H1 (cell line): ENCODE measurements at regions not wholly inside any gene's neighbourhood (a gene's known extent, or its start where the extent isn't known, plus 50 kb on each side); places are given as distances from the start of the nearest gene placed in this dataset.
"Not testable (repeated sequence)": the region's sequence is repeated elsewhere in the genome, so short reads cannot be mapped to it uniquely, and the experiment has no call there.

Experiments
- CTCF ChIA-PET: fragments of 300-600 bp; sonication (Branson Sonifier 250); formaldehyde crosslinking; loops from one replicate; lab custom pipeline; 2021; ENCODE audit not compliant: partially characterized antibody; lab: Charles Lee
- POLR2A ChIA-PET: fragments of 300-600 bp; sonication (Branson Sonifier 250); formaldehyde crosslinking; loops from one replicate; lab custom pipeline; 2021; ENCODE audit warnings: inconsistent platforms; ENCODE audit not compliant: partially characterized antibody; lab: Charles Lee
- DNase-seq, 2 experiments: peaks; one replicate each; pipeline versions ENCODE4 v3.0.0 to v3.0.0-alpha.2; 2010 to 2022; ENCODE audit warnings: low spot score in 2 of 2, low read depth in 1 of 2, mixed read lengths in 1 of 2
- FAIRE-seq: peaks from 2 replicates; lab custom pipeline; 2011; peaks lifted over from hg19 to GRCh38; lab: Jason Lieb, UNC
- H2AFZ ChIP-seq: 2 replicates; pipeline ENCODE4 v1.8.1; 2012; ENCODE audit warnings: low read length, inconsistent platforms
- H2AK5ac ChIP-seq: 2 replicates; pipeline ENCODE4 v1.6.1; 2013; ENCODE audit warnings: low read depth, low read length
- H2BK120ac ChIP-seq: replicated peaks from 2 replicates; pipeline ENCODE3; 2013; ENCODE audit warnings: low read depth, low read length, inconsistent platforms
- H2BK12ac ChIP-seq: 2 replicates; pipeline ENCODE4 v1.6.1; 2013; ENCODE audit warnings: low read depth, low read length
- H2BK15ac ChIP-seq: 2 replicates; pipeline ENCODE4 v1.6.1; 2013; ENCODE audit warnings: low read length
- H2BK20ac ChIP-seq: 2 replicates; pipeline ENCODE4 v1.6.1; 2013; ENCODE audit warnings: low read length
- H2BK5ac ChIP-seq: 2 replicates; pipeline ENCODE4 v1.6.1; 2013; ENCODE audit warnings: low read depth, low read length
- H3K14ac ChIP-seq: 2 replicates; pipeline ENCODE4 v1.6.1; 2013; ENCODE audit warnings: inconsistent platforms; ENCODE audit not compliant: insufficient read length
- H3K18ac ChIP-seq: 2 replicates; pipeline ENCODE4 v1.6.1; 2013; ENCODE audit warnings: low read length; ENCODE audit errors: extremely low read depth
- H3K23ac ChIP-seq: 2 replicates; pipeline ENCODE4 v1.6.1; 2013; ENCODE audit warnings: inconsistent platforms; ENCODE audit not compliant: insufficient read length
- H3K23me2 ChIP-seq: 2 replicates; pipeline ENCODE4 v1.6.1; 2013; ENCODE audit warnings: low read depth, low read length
- H3K27ac ChIP-seq: 2 replicates; pipeline ENCODE4 v1.6.1; 2011; ENCODE audit warnings: low read depth, low read length, inconsistent platforms
- H3K27me3 ChIP-seq, 4 experiments: replicated peaks in 1 of 4; 1 replicate in 1 of 4; 2 replicates in 3 of 4; pipeline versions ENCODE4 v1.6.1 to v1.8.1; 2011 to 2013; ENCODE audit warnings: low read length in 3 of 4, mild to moderate bottlenecking in 3 of 4, inconsistent platforms in 2 of 4, mixed read lengths in 2 of 4, moderate library complexity in 1 of 4; ENCODE audit not compliant: control insufficient read depth in 3 of 4, insufficient read depth in 3 of 4; ENCODE audit errors: extremely low read depth in 1 of 4
- H3K36me3 ChIP-seq, 4 experiments: 2 replicates each; pipeline versions ENCODE4 v1.6.1 to v1.8.1; 2011 to 2013; ENCODE audit warnings: mild to moderate bottlenecking in 4 of 4, low read length in 3 of 4, moderate library complexity in 2 of 4, control low read depth in 1 of 4, inconsistent platforms in 1 of 4; ENCODE audit not compliant: insufficient read depth in 4 of 4, control insufficient read depth in 2 of 4
- H3K4ac ChIP-seq: replicated peaks from 2 replicates; pipeline ENCODE3; 2013; ENCODE audit warnings: low read length, low read depth, mixed read lengths, inconsistent platforms; ENCODE audit not compliant: insufficient read length
- H3K4me1 ChIP-seq, 4 experiments: replicated peaks in 1 of 4; 1 replicate in 1 of 4; 2 replicates in 3 of 4; pipeline versions ENCODE4 v1.6.1 to v1.8.1; 2011 to 2013; ENCODE audit warnings: low read length in 3 of 4, inconsistent platforms in 2 of 4, mixed read lengths in 1 of 4; ENCODE audit not compliant: insufficient read depth in 4 of 4, control insufficient read depth in 3 of 4
- H3K4me2 ChIP-seq, 2 experiments: 2 replicates each; pipeline versions ENCODE4 v1.6.1 to v1.8.1; 2011 to 2013; ENCODE audit warnings: low read depth in 2 of 2, low read length in 2 of 2, control low read depth in 1 of 2, inconsistent platforms in 1 of 2, mild to moderate bottlenecking in 1 of 2; ENCODE audit not compliant: insufficient read depth in 1 of 2
- H3K4me3 ChIP-seq, 4 experiments: fragments of 200-600, 300-600 bp in 1 of 4; sonication (generic), shearing (Covaris generic), sonication (Bioruptor Twin) in 1 of 4; 2 replicates each; pipeline versions ENCODE4 v1.5.1 to v1.8.1; 2011 to 2016; ENCODE audit warnings: low read length in 4 of 4, low read depth in 3 of 4, control low read depth in 2 of 4, inconsistent platforms in 2 of 4, mild to moderate bottlenecking in 2 of 4, mixed read lengths in 1 of 4, moderate library complexity in 1 of 4; ENCODE audit not compliant: insufficient read depth in 2 of 4; ENCODE audit errors: extremely low read depth in 1 of 4
- H3K56ac ChIP-seq: replicated peaks from 2 replicates; pipeline ENCODE3; 2013; ENCODE audit warnings: low read depth, mild to moderate bottlenecking, mixed read lengths, low read length, inconsistent platforms; ENCODE audit not compliant: insufficient read length
- H3K79me1 ChIP-seq: 2 replicates; pipeline ENCODE4 v1.6.1; 2013; ENCODE audit warnings: low read depth, low read length, control low read depth
- H3K79me2 ChIP-seq, 2 experiments: 2 replicates each; pipeline versions ENCODE4 v1.6.1 to v1.8.1; 2012 to 2013; ENCODE audit warnings: low read length in 2 of 2, mild to moderate bottlenecking in 2 of 2, inconsistent platforms in 1 of 2; ENCODE audit not compliant: insufficient read depth in 2 of 2, control insufficient read depth in 1 of 2
- H3K9ac ChIP-seq, 4 experiments: replicated peaks in 1 of 4; 1 replicate in 1 of 4; 2 replicates in 3 of 4; pipeline versions ENCODE4 v1.6.1 to v1.8.1; 2011 to 2013; ENCODE audit warnings: low read depth in 3 of 4, low read length in 3 of 4, control low read depth in 2 of 4, mild to moderate bottlenecking in 2 of 4, moderate library complexity in 2 of 4, inconsistent platforms in 1 of 4; ENCODE audit errors: extremely low read depth in 1 of 4
- H3K9me3 ChIP-seq, 2 experiments: 2 replicates each; pipeline versions ENCODE4 v1.6.1 to v1.8.1; 2012 to 2013; ENCODE audit warnings: mild to moderate bottlenecking in 2 of 2, moderate library complexity in 2 of 2, control low read depth in 1 of 2, inconsistent platforms in 1 of 2, low read depth in 1 of 2, low read length in 1 of 2, mixed read lengths in 1 of 2; ENCODE audit not compliant: insufficient read depth in 2 of 2
- H4K20me1 ChIP-seq, 2 experiments: replicated peaks in 1 of 2; 2 replicates each; pipeline versions ENCODE3 to v1.8.1; 2011 to 2013; ENCODE audit warnings: inconsistent platforms in 2 of 2, low read length in 2 of 2, mild to moderate bottlenecking in 1 of 2; ENCODE audit not compliant: insufficient read depth in 2 of 2, control insufficient read depth in 1 of 2
- H4K5ac ChIP-seq: 2 replicates; pipeline ENCODE4 v1.6.1; 2013; ENCODE audit warnings: low read length, low read depth, mixed read lengths, inconsistent platforms; ENCODE audit not compliant: insufficient read length
- H4K8ac ChIP-seq: 2 replicates; pipeline ENCODE4 v1.8.0; 2013; ENCODE audit warnings: mild to moderate bottlenecking, moderate library complexity, low read length, inconsistent platforms; ENCODE audit not compliant: insufficient read depth; ENCODE audit errors: extremely low read depth
- H4K91ac ChIP-seq: replicated peaks from 2 replicates; pipeline ENCODE3; 2013; ENCODE audit warnings: low read length, mixed read lengths, inconsistent platforms; ENCODE audit not compliant: insufficient read length
- CTCF ChIP-seq, 3 experiments: IDR thresholded peaks; 1 replicate in 2 of 3; 2 replicates in 1 of 3; pipeline versions ENCODE4 v1.5.1 to v1.6.1; 2011; ENCODE audit warnings: low read length in 3 of 3, mild to moderate bottlenecking in 3 of 3, inconsistent platforms in 2 of 3, low read depth in 1 of 3, moderate library complexity in 1 of 3; ENCODE audit not compliant: insufficient read depth in 1 of 3; ENCODE audit errors: control extremely low read depth in 1 of 3
- SIN3A ChIP-seq, 2 experiments: IDR thresholded peaks in 1 of 2; conservative IDR thresholded peaks in 1 of 2; 2 replicates each; pipeline ENCODE4 v1.6.1; 2011 to 2012; ENCODE audit warnings: low read length in 2 of 2, improper control_type of control experiment in 1 of 2, low read depth in 1 of 2, mild to moderate bottlenecking in 1 of 2
- TEAD4 ChIP-seq: IDR thresholded peaks from 2 replicates; pipeline ENCODE4 v1.6.1; 2012; ENCODE audit warnings: low read depth, low read length, inconsistent platforms, mixed read lengths
- WGBS, 2 experiments: shearing (Covaris generic) in 1 of 2; methylation state at CpG; one replicate each; pipeline versions ENCODE4 v1.1.6 to v1.1.7; 2013 to 2015; ENCODE audit warnings: low lambda C conversion rate in 2 of 2, mixed read lengths in 2 of 2, inconsistent platforms in 1 of 2, low coverage in 1 of 2, missing lambda C conversion rate in 1 of 2; ENCODE audit not compliant: insufficient replicate concordance in 2 of 2, insufficient coverage in 1 of 2, insufficient read length in 1 of 2; ENCODE audit errors: extremely low coverage in 1 of 2, missing lambda C conversion rate in 1 of 2; 5-methylcytosine and 5-hydroxymethylcytosine counted together

- TF ChIP-seq SIN3A (conservative IDR thresholded peaks at IDR 0.05 in 1 of 2, IDR thresholded peaks at IDR 0.05 in 1 of 2; ENCODE audit: low read depth in 1 of 2, low read length in 2 of 2) (no peak), CTCF (IDR thresholded peaks at IDR 0.05; ENCODE audit: control extremely low read depth in 1 of 3, insufficient read depth in 1 of 3, low read depth in 1 of 3, low read length in 3 of 3) (peak; percentile 28 to 58 (median 39)), TEAD4 (no peak)
Observed at GRCh38 chr1:189708674-189709073, 769.0 kb downstream of the BRINP3 start (continued).

GRCh38 chr1:189718147-189718795 is 759.4 kb downstream of the BRINP3 start:
- H3K4me3 ChIP-seq, H4K91ac ChIP-seq, H2BK5ac ChIP-seq, H3K4me2 ChIP-seq, H4K5ac ChIP-seq, DNase-seq, H3K4ac ChIP-seq, H3K36me3 ChIP-seq, H3K14ac ChIP-seq, H3K79me1 ChIP-seq, H3K9me3 ChIP-seq, H4K20me1 ChIP-seq, H3K79me2 ChIP-seq, H2BK20ac ChIP-seq, H3K23ac ChIP-seq, H3K23me2 ChIP-seq, H3K9ac ChIP-seq, H2BK15ac ChIP-seq, H3K27ac ChIP-seq, FAIRE-seq, H3K4me1 ChIP-seq, H2AK5ac ChIP-seq, H3K27me3 ChIP-seq, H3K56ac ChIP-seq, H4K8ac ChIP-seq, H2AFZ ChIP-seq, H2BK120ac ChIP-seq, H2BK12ac ChIP-seq, POLR2A ChIA-PET, H3K18ac ChIP-seq: not testable (repeated sequence)
- WGBS, 2 experiments: 96% methylated on average over 25 of the region's 38 CpGs; no CpG with 5 or more reads in 1 of the 2 experiments
- CTCF ChIA-PET: interaction anchor here (1.0 to 1.2 kb wide), 2 partner anchors 9 to 10 kb away, joined by 3 to 6 read pairs; no protein-coding TSS in a partner anchor
